ENCODE measurements at regions not wholly inside any gene's neighbourhood (a gene's known extent, or its start where the extent isn't known, plus 50 kb on each side); places are given as distances from the start of the nearest gene placed in this dataset.
"Not testable (repeated sequence)": the region's sequence is repeated elsewhere in the genome, so short reads cannot be mapped to it uniquely, and the experiment has no call there.

DNA sequence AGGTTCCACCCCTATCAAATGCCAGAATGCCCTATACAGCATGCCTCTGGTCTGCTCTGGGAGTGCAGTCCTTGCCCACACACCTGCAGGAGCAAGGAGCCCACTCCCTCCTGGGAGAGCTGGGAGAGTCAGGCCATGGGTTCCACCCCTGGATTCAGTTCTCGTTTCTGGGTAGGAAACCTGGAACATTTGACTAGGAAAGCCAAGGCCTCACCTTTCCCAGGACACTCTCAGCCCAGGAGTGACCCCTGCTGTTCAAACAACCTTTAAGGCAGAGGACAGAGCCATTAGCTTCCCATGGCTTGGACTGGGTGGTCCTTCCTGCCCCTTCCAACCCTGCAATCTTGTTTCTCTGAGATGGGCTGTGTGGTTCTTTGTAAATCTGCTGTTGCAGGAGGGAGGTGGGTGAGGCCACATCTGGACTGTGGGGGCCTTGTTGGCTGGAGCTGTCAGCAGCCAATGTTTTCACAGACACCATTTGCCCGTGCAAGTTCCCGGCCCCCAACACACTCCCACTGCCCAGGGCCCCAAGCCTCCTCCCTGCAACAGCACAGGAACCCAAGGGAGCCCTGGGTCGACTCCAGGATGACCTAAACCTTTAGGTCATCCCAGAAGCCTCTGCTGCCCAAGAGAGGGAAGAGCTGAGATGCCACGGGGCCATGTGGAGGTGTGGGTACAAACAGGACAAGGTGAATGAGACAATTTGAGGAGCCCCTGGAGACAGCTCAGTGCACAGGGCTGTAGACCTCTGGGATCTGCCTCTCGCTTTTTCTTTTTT lies 104.4 kb downstream of the PJA1 start:
- peak in 1 of 2 experiments; percentile 43 for DNase-seq

DNA sequence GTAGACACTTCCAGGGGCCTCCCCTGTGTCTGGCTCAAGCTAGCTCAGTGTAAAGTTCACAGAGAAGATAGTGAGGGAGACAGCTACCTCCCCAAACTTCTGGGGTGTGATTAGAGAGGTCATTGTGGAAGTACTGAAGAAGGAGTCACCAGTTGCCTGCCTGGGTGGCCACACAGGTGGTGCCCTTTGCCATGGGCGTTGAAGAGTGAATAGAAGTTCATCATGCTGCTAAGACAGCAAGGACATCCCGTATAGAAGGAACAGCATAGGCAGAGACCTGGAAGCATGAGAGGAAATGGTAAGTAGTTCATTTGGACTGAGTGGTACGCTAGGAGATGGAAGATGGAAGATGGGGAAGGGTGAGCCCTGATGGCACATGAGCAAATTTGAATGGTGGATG lies 110.1 kb downstream of the PJA1 start:
- DNase-seq, result no peak

DNA sequence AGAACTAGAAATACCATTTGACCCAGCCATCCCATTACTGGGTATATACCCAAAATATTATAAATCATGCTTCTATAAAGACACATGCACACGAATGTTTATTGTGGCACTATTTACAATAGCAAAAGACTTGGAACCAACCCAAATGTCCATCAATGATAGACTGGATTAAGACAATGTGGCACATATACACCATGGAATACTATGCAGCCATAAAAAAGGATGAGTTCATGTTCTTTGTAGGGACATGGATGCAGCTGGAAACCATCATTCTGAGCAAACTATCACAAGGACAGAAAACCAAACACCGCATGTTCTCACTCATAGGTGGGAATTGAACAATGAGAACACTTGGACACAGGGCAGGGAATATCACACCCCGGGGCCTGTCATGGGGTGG lies 110.8 kb downstream of the PJA1 start:
- not testable (repeated sequence) for DNase-seq

DNA sequence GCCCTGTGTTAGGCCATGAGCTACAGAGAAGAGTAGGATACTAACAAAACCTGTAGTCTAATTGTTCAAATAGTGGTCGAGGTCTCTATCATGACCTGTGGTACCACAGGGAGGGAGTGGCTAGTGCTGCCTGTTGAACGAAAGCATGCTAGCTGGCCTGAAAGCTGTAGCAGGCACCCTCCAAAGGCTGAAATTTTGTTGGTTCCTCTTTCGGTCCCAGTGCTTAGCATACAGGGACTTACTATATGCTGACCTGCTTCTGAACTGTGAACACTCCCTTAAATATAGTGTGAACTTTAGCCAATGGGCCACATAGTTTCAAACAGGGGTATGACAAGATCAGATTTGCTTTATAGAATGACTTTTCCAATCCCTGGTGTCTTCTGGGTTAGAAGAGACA lies 113.4 kb downstream of the PJA1 start:
- DNase-seq, result no peak

DNA sequence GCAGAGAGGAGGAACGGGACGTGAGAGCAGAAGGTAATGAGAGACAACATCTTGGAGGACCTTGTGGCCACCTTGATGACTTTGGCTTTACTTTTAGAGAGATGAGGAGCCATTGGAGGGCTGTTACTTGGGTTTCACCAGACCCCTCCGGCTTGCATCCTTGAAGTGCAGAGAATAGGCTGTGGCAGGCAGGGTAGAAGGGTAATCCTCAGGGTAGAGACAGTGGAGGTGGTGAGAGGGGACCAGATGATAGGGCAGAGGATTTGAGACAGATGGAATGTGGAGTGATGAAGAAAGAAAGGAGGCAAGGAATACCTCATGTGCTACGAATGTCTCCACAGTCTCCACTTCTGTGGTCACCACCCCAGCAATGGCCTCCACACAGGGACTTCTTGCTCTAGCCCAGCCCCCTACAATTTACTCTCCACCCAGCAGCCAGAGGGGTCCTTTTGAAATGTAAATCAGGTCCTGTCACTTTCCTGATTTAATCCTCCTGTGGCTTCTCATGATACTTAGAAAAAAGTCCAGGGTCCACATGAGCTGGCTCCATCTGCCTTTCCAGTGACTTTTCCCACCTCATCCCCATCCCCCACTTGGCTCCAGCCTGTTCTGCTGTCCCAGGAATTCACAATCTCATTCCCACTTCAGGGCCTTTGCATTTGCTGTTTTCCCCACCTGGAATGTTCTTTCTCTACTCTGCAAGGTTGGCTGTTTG lies 115.0 kb downstream of the PJA1 start:
- DNase-seq, result no peak

DNA sequence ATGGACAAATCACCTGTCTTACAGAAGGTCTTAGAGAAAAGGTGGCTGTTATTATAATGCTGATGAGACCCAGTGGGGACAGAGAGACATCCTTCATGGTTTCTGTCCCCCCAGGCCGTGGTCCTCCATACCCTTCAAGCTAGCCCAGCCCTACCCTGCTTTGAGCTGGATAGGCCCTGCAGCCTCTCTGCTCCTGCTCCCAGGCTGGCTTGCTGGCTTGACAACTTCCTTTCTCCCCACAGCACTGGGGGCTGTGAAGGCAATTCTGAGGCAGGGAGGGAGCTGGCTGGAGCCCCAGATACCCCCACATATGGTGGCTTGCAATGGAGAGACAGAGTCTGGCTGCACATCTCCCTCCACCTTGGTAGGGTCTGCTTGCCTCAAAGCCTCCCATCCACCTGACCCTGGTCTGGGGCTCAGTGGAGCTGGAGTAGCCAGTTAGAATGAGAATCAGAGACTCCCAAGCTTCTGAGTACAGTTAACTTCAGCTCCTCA lies 118.2 kb downstream of the PJA1 start:
- no peak for DNase-seq

DNA sequence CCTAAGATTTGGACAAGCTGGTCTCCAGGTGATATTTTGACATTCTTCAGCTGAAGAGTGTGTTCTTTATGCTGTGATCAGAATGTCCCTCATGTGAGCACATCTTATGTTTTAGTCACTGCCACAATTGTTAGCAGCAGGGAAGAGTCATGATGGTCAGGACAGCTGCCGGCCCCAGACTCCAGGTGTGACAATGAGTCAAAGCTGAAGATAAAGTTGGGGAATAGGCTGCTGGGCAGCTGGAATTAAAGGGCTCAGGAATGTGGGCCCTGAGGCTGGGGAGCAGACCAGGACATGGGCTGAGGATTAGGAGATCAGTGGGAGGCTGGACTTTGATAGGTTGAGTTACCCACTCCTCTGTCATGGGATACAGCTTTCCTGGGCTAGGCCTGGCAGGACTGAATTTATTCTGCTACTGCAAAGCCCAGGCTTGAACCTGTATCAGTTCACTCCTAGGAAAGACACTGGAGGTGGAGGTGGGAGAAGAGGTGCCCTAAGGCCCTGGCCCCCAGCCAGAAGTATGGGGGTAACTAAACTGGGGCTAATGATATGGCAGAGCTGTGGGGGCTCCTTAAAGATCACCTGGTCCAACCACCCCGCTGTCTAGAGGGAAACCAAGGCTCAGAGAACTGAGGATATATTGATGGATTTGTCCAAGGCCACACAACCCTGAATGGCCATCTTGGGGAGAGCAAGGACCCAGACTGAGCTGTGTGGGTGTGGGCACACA lies 119.5 kb downstream of the PJA1 start:
- DNase-seq, result no peak

DNA sequence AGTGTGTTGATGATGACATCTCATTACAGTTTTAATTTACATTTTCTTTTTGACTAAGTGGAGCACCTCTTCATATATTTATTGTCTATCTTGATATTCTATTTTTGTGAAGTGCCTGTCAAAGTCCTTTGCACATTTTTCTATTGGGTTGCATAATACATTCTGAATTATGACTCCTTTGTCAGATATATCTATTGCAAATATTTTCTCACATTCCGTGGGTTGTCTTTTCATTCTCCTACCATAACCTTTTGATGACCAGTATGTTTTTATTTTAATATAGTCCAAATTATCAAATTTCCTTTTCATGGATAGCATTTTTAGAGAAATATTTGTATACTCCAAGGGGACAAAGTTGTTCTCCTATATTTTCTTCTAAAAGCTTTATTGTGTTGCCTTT lies 126.4 kb downstream of the PJA1 start:
- DNase-seq, result no peak

DNA sequence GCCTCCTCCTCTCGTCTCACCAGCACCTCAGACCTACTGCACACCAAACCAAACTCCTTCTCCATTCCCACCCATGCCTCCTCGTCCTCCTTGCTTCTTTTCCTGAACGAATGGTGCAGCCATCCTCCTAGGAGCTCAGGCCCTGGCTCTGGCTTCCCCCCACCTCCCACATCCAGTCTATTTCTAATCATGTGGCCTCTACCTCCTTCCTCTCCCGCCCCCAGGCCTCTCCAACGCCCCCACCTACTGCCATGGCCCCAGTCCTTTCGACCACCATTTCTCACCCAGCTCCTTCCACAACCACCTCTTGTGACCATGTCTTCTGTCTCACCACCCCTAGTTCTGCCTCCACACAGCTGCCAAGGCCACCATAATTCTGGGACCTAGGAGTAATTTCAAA lies 127.1 kb downstream of the PJA1 start:
- no peak for DNase-seq

DNA sequence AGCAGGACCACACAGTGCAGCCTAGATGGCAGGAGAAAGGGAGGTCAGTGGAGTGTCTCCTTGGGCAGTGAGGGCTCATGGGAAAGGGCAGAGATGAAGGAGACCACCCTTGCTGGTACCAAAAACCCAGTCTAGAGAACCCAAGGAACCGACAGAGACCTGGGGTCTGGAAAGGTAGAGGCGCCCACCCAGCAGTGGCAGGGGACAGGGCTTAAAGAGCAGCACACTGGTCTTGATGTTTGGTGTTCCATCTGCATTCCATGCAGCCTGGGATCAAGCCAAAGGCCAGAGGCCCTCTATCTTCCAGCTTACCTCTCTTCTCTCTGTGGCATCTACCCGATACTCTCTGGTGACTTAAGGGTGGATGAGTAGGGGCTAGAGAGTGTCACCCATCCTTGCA lies 127.5 kb downstream of the PJA1 start:
- DNase-seq, result no peak

DNA sequence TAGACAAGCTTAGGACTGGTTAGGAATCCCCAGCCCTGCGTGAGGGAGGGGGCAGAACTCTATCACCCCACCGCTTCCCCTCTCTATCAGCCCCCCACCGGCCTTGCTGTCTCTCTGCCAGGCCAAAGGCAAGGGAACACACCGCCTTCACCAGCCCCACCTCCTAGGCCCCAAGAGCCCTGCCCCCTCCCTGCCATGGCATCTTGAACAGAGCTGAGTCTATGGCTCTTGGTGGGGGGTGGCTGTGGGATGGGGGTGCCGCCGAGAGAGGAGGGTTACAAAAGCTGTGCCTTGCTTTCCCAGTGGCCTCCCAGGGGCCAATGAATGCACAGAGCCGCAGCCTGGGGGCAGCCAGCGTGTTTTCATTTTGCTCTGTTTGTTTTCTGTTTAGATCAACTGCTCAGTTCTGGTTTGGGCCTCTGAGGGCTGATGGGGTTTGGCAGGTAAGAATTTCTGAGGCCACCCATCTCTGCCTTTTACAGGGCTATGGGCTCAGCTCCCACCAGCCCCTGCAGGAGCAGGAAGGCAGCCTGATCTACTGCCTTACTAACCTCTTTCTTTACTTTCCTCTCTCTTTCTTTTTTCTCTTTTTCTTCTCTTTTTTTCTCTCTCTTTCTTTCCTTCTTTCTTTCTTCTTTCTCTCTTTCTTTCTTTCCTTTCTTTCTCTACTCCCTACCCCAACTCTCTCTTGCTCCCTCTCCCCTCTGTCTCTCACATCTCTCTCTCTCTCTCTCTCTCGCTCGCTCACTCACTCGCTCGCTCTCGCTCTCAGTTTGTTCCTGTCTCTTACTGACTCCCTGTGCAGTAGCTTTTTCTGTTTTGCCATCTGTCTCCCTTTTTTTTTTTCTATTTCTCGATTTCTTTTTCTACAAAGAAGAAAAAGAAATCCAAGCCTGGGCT lies 128.3 kb downstream of the PJA1 start:
- no peak for DNase-seq

DNA sequence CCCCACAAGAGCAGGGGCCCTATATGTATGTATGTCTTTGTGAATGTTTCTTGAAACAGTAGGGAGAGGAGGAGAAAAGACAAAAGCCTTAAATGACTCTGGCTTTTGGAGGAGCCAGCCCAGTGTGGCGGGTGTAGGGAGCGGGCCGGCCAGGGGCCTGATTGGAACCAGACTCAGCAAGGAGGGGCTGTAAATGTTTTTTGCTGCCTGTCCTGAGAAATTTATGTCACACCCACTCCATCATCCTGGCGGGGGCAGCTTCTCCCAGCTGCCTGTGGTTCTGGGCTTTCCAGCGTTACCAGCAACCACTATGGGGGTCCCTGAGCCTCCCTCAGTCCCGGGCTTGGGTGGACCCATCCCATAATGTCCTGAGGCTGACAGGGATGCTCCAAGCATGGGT lies 130.8 kb downstream of the PJA1 start:
- DNase-seq, result no peak

DNA sequence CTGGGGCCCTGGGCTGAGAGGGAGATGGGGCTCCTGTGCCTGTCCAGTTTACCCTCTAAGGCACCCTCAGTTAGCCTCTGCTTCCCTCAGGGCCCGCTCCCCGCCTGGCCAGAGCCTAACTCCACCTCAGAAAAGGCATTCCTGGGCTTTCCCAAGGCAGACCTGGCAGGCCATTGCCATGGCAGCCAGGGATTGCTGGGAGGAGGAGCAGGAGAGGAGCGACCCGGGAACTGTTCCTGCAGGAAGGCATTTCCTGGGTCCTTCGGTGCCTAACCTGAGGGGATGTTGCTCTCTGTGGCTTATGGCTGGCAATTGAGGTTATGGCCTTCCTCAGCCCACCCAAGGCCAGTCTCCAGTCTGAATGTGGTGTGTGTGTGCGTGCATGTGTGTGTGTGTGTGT lies 131.3 kb downstream of the PJA1 start:
- DNase-seq, result no peak

DNA sequence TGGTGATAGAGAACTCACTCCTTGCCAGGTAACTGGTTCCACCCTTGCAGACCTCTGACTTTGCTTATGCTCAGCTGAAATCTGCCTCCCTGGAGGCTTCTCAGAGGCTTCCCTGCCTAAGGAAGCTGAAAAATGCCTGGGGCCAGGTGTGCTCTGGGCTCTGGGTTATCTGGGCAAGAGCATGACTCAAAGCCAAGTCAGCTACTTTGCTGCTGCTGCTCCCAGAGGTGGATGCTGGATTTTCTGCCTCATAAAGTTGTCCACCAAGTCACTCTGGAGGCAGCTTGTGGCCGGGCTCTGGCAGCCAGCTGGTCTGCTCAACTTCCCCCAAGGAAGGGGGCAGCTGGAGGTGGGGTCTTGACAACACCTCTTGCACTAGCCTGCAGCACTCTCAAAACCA lies 132.7 kb downstream of the PJA1 start:
- DNase-seq, result no peak

DNA sequence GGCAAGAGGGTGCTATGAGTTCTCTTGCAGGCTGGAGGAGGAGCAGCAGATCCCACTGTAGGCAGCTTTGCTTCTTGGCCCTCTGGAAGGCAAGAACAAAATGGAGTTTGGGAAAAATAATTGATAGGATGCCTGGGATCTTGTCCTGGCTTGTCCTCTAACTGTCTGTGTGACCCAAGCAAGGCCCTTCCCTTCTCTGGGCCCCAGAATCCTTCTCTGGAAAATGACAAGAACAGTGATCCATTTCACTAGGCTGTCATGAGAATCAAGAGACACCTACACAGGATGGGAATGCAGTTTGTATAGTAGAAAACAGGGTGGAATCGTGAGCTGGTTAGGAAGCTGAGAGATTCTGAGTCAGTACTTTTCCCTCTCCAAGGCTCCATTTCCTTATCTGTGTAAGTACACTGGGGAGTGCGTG lies 133.3 kb downstream of the PJA1 start:
- DNase-seq, result no peak

DNA sequence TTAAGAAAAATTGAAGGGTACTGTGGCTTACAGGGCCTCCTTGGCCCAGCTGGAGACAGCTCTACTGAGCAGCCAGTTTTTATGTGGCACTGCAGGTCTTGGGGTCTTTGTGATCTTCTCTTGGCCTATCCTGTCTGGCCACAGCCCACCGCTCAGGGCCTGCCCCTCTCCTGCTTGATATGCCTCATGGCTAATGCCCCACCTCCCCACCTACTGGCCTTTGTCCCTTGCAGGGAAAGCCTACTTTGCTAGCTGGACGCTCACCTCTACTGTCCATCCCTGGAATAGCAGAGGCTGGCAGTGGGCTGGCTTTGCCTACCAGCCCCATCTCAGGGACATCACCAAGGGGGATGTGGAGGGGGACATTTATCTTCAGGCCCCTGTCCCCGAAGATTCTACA lies 134.1 kb downstream of the PJA1 start:
- DNase-seq, result no peak

DNA sequence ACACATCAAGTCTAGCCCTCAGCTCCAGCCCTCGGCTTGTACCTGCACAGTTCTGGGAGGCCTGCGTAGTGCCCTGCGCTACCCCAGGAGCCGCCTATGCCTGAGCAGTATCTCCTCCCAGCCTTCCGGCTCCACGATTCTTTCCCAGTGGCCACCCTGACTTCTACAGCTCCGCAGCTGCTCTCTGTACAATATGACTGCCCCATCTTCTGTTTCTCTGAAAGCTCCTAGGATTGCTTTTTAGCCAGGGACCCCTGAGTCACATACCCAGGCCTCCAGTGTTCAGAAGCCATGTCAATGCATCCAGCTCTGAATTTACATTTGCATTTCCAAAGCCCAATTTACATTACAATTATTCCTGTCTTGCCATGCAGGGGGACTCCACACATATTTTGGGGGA lies 135.5 kb downstream of the PJA1 start:
- DNase-seq, result no peak

DNA sequence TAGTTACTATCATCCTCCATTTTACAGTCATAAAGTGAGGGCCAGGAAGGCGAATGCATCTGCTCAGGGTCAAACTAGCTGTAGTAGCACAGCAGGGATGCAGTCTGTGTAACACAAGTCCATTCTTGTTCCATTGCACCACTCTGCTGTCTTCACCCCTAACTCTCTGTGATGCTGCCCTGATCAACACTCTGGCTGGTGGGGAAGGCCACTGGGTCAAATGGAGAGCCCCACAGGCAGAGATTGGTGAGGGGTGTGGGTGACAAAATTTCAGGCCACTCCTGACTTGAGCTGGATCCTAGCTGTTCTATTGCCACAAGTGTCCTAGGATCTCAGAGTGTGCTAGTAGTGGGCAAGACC lies 136.5 kb downstream of the PJA1 start:
- DNase-seq, result no peak

DNA sequence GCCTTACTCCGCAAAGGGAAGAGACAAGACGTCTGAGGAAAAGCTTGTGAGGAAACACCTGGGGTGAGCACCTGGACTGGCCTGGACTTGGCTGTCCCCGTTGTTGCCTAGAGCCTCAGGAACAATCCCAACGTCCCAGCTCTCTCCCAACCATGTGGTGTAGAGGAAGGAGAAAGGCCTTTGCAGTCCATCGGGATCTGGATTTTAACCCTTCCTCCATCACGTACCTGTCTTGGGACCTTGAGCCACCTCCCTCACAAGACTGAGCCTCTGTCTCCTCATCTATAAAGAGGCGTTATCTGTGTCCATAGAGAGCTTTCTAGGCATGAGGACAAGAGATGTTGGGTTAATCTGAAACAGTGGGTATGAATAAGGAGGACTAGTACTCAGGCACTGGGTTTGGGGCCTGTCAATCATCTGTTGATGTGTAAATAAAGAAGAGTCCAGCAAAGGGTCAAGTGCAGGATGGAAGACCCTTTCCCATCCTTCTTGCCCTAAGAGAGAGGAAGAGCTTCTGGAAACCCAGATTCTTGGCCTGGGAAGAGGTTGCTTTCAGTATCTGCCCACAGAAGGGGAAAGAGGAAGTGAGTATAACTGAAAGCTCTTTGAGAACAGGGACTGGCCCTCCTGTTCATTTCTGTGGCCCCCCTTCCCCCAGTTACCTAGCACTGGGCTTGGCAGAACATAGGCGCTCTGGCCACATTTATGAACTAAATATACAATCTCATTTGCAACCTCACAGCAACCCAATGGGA lies 137.1 kb downstream of the PJA1 start:
- DNase-seq, result no peak

DNA sequence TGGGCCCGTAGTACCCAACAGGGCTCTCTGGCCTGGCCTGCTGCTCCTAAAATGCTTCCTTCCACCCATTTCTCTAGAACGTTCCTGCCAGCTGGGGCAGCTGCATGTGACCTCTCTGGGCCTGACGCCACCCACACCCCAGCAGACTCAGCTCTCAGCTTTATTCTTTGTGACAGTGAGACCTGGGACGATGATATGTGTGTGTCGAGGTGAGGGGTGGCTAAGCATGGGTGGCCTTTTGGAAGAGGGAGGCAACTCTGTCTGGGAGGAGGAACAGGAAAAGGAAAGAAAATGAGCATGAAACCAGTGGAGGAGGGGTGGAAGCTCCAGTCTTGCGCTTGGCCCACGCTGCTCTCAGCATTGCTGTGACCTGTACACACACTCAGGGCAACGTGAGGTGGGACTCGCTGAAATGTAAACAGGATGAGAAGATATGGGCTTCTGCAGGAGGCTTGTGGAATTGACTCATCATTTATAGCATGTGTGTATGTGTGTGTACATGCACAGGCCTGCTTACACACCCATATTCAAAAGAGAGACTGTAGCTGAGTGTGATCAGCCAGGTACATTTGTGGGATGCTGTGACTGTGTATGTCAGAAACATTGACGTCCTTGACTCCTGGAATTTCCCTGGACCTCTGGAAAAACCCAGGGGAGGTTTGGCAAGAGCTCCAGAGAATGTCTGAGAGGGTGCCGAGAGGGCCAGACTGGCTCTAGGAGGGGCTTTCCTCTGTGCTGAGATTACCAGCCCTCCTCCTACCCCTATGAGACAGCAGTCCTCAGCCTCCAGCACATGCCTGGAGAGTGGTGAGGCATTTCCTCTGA lies 137.9 kb downstream of the PJA1 start:
- DNase-seq, result no peak

DNA sequence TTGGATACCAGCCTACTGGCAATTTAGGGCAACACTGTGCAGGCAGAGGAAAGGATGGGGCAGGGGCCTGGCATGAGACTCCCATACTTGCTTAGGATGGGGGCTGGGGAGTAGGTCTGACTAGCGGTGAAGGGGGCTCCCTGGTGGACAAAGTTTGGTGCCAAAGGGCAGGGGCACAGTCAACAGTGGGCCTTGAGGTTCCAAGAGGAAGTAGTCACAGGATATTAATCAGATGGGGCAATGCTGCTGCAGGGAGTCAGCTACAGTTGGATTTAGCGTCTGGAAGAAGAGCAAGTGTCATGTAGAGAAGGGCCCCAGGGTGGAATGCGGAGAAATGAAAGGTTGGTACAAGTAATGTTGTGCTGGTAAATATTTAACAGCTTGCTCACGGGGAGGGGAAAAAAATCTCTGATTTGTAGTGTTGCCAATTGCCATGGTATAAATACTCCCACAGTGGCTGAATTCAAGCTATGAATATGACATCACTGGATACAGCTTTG lies 139.4 kb downstream of the PJA1 start:
- DNase-seq, result no peak

Measured in NCI-H526 (cell line).